ENCODE measurements at regions not wholly inside any gene's neighbourhood (a gene's known extent, or its start where the extent isn't known, plus 50 kb on each side); places are given as distances from the start of the nearest gene placed in this dataset.
A peak's percentile ranks its signal among the peaks of the same experiment; 100 is the strongest.

- no peaks in the 10 kb centered on the region for H3K9me3 Mint-ChIP-seq
- no peak for TF ChIP-seq CTCF (IDR thresholded peaks at IDR 0.05; ENCODE audit: unreplicated experiment)
- H3K4me3 Mint-ChIP-seq: no peak overlapping the region
- H3K4me1 Mint-ChIP-seq: peaks cover 4% of the 10 kb centered on the region
- no peak for DNase-seq (ENCODE audit: low spot score in 2 of 2, unreplicated experiment in 2 of 2)
- no peaks in the 10 kb centered on the region for H3K27me3 Mint-ChIP-seq (ENCODE audit: low read depth)
- no peak overlapping the region for H3K27ac Mint-ChIP-seq
- peaks cover 51% of the 10 kb centered on the region for H3K36me3 Mint-ChIP-seq
These were observed 127.3 kb downstream of the RFLNA start for GRCh38 chr12:124422142-124422569.

- Mint-ChIP-seq H3K4me1 (peaks cover 4% of the 10 kb centered on the region), H3K9me3 (no peaks in the 10 kb centered on the region), H3K27ac (peak overlapping the region; percentile 59), H3K36me3 (peaks cover 50% of the 10 kb centered on the region), H3K4me3 (no peak overlapping the region), H3K27me3 (ENCODE audit: low read depth) (no peaks in the 10 kb centered on the region)
- DNase-seq (ENCODE audit: low spot score in 2 of 2, unreplicated experiment in 2 of 2): no peak
- TF ChIP-seq CTCF (IDR thresholded peaks at IDR 0.05; ENCODE audit: unreplicated experiment): no peak
These were observed 126.2 kb downstream of the RFLNA start for GRCh38 chr12:124420996-124421674.

GRCh38 chr12:124420041-124420995, 125.4 kb downstream of the RFLNA start:
- peaks cover 4% of the 10 kb centered on the region for H3K4me1 Mint-ChIP-seq
- no peak for DNase-seq (ENCODE audit: low spot score in 2 of 2, unreplicated experiment in 2 of 2)
- H3K4me3 Mint-ChIP-seq: no peak overlapping the region
- no peak for TF ChIP-seq CTCF (IDR thresholded peaks at IDR 0.05; ENCODE audit: unreplicated experiment)
- H3K27me3 Mint-ChIP-seq (ENCODE audit: low read depth): no peaks in the 10 kb centered on the region
- no peaks in the 10 kb centered on the region for H3K9me3 Mint-ChIP-seq
- H3K36me3 Mint-ChIP-seq: peaks cover 46% of the 10 kb centered on the region
- no peak overlapping the region for H3K27ac Mint-ChIP-seq

GRCh38 chr12:124419292-124420040, 124.6 kb downstream of the RFLNA start:
- no peak for TF ChIP-seq CTCF (IDR thresholded peaks at IDR 0.05; ENCODE audit: unreplicated experiment)
- Mint-ChIP-seq H3K27ac (no peak overlapping the region), H3K36me3 (peaks cover 45% of the 10 kb centered on the region), H3K4me3 (no peak overlapping the region), H3K9me3 (no peaks in the 10 kb centered on the region), H3K4me1 (peaks cover 4% of the 10 kb centered on the region), H3K27me3 (ENCODE audit: low read depth) (no peaks in the 10 kb centered on the region)
- DNase-seq (ENCODE audit: low spot score in 2 of 2, unreplicated experiment in 2 of 2): no peak

GRCh38 chr12:124418791-124419190, 123.9 kb downstream of the RFLNA start:
- H3K9me3 Mint-ChIP-seq: no peaks in the 10 kb centered on the region
- H3K27ac Mint-ChIP-seq: peak overlapping the region; percentile 34
- TF ChIP-seq CTCF (IDR thresholded peaks at IDR 0.05; ENCODE audit: unreplicated experiment): no peak
- peaks cover 40% of the 10 kb centered on the region for H3K36me3 Mint-ChIP-seq
- DNase-seq (ENCODE audit: low spot score in 2 of 2, unreplicated experiment in 2 of 2): no peak
- no peaks in the 10 kb centered on the region for H3K27me3 Mint-ChIP-seq (ENCODE audit: low read depth)
- H3K4me3 Mint-ChIP-seq: no peak overlapping the region
- peaks cover 4% of the 10 kb centered on the region for H3K4me1 Mint-ChIP-seq
